IMR-90 (cell line): ENCODE measurements at regions not wholly inside any gene's neighbourhood (a gene's known extent, or its start where the extent isn't known, plus 50 kb on each side); places are given as distances from the start of the nearest gene placed in this dataset.

Experiments
- ATAC-seq: fragments of 200-7000 bp; cut with Tn5 transposase; 2 replicates; pipeline ENCODE4 v1.9.1; 2020; ENCODE audit warnings: low read depth, mild to moderate bottlenecking, moderate library complexity
- BruUV-seq: library from RNA; stranded (reverse); fragments of 400-500 nt; replicated peaks from 2 replicates; lab custom pipeline; 2021; lab: Mats Ljungman, UMichigan
- CTCF ChIA-PET: fragments of 300-600 bp; formaldehyde crosslinking; extraction: SDS; loops from one replicate; lab custom pipeline; 2021; ENCODE audit warnings: antibody characterized with exemption; lab: Yijun Ruan, JAX
- POLR2A ChIA-PET: fragments of 300-600 bp; sonication (Branson Sonifier 250); formaldehyde crosslinking; loops from one replicate; lab custom pipeline; 2022; ENCODE audit warnings: antibody characterized with exemption; ENCODE audit not compliant: unreplicated experiment; lab: Charles Lee
- DNase-seq: peaks from one replicate; pipeline ENCODE4 v3.0.0; 2013
- H2AFZ ChIP-seq: replicated peaks from 2 replicates; pipeline ENCODE3; 2013; ENCODE audit warnings: low read length, mild to moderate bottlenecking; ENCODE audit not compliant: poor library complexity
- H2AK5ac ChIP-seq: 2 replicates; pipeline ENCODE4 v1.6.1; 2013; ENCODE audit warnings: low read depth, low read length, inconsistent platforms
- H2AK9ac ChIP-seq: replicated peaks from 2 replicates; pipeline ENCODE3; 2013; ENCODE audit warnings: mild to moderate bottlenecking, low read depth, low read length, moderate library complexity; ENCODE audit not compliant: poor library complexity
- H2BK120ac ChIP-seq: 2 replicates; pipeline ENCODE4 v1.6.1; 2013; ENCODE audit warnings: low read depth, low read length, inconsistent platforms
- H2BK15ac ChIP-seq: 3 replicates; pipeline ENCODE4 v1.6.1; 2013; ENCODE audit warnings: low read depth, low read length, inconsistent platforms
- H2BK20ac ChIP-seq: 2 replicates; pipeline ENCODE4 v1.6.1; 2013; ENCODE audit warnings: low read depth, mild to moderate bottlenecking, inconsistent platforms, low read length, moderate library complexity
- H2BK5ac ChIP-seq: 2 replicates; pipeline ENCODE4 v1.6.1; 2013; ENCODE audit warnings: mild to moderate bottlenecking, low read depth, low read length, inconsistent platforms; ENCODE audit not compliant: poor library complexity, severe bottlenecking
- H3K14ac ChIP-seq: replicated peaks from 2 replicates; pipeline ENCODE4 v1.6.1; 2013; ENCODE audit warnings: low read depth, low read length, inconsistent platforms
- H3K18ac ChIP-seq: 2 replicates; pipeline ENCODE4 v1.6.1; 2013; ENCODE audit warnings: low read depth, low read length, control low read depth
- H3K23ac ChIP-seq: 2 replicates; pipeline ENCODE4 v1.6.1; 2013; ENCODE audit warnings: low read depth, low read length, inconsistent platforms
- H3K27ac ChIP-seq: 2 replicates; pipeline ENCODE4 v1.5.1; 2013; ENCODE audit warnings: mild to moderate bottlenecking, control low read depth, low read length; ENCODE audit not compliant: insufficient read depth
- H3K27me3 ChIP-seq: 2 replicates; pipeline ENCODE4 v1.6.1; 2013; ENCODE audit warnings: low read length; ENCODE audit not compliant: control insufficient read depth, insufficient read depth
- H3K36me3 ChIP-seq: 2 replicates; pipeline ENCODE4 v1.6.1; 2013; ENCODE audit warnings: low read length, mixed read lengths; ENCODE audit not compliant: control insufficient read depth, insufficient read depth
- H3K4ac ChIP-seq: 2 replicates; pipeline ENCODE4 v1.6.1; 2013; ENCODE audit warnings: low read depth, low read length, inconsistent platforms
- H3K4me1 ChIP-seq: 2 replicates; pipeline ENCODE4 v1.6.1; 2013; ENCODE audit warnings: low read length, mixed read lengths; ENCODE audit not compliant: control insufficient read depth, insufficient read depth
- H3K4me2 ChIP-seq: 2 replicates; pipeline ENCODE4 v1.6.1; 2013; ENCODE audit warnings: low read depth, mild to moderate bottlenecking, control low read depth, low read length, moderate library complexity
- H3K4me3 ChIP-seq: 2 replicates; pipeline ENCODE4 v1.5.1; 2013; ENCODE audit warnings: low read depth, mild to moderate bottlenecking, control low read depth, low read length, moderate library complexity; ENCODE audit not compliant: insufficient read depth
- H3K56ac ChIP-seq: 2 replicates; pipeline ENCODE4 v1.6.1; 2013; ENCODE audit warnings: low read length, inconsistent platforms; ENCODE audit not compliant: insufficient read depth; ENCODE audit errors: extremely low read depth
- H3K79me1 ChIP-seq, 2 experiments: 2 replicates each; pipeline ENCODE4 v1.6.1; 2013; ENCODE audit warnings: low read length in 2 of 2, inconsistent platforms in 1 of 2, low read depth in 1 of 2
- H3K9ac ChIP-seq: 2 replicates; pipeline ENCODE4 v1.6.1; 2013; ENCODE audit warnings: low read depth, low read length, control low read depth
- H3K9me1 ChIP-seq: 2 replicates; pipeline ENCODE4 v1.6.1; 2013; ENCODE audit warnings: low read length, inconsistent platforms; ENCODE audit not compliant: insufficient read depth
- H3K9me3 ChIP-seq: 2 replicates; pipeline ENCODE4 v1.6.1; 2013; ENCODE audit warnings: low read length; ENCODE audit not compliant: control insufficient read depth, insufficient read depth
- H4K20me1 ChIP-seq: 2 replicates; pipeline ENCODE4 v1.6.1; 2013; ENCODE audit warnings: low read length, inconsistent platforms; ENCODE audit not compliant: insufficient read depth
- H4K5ac ChIP-seq: 2 replicates; pipeline ENCODE4 v1.6.1; 2013; ENCODE audit warnings: mild to moderate bottlenecking, low read depth, low read length, control low read depth
- H4K8ac ChIP-seq, 2 experiments: 2 replicates each; pipeline ENCODE4 v1.6.1; 2013; ENCODE audit warnings: low read depth in 2 of 2, low read length in 2 of 2, control low read depth in 1 of 2, inconsistent platforms in 1 of 2
- H4K91ac ChIP-seq: 2 replicates; pipeline ENCODE4 v1.6.1; 2013; ENCODE audit warnings: low read depth, low read length, inconsistent platforms; ENCODE audit not compliant: insufficient read depth
- BHLHE40 ChIP-seq: fragments of 150-350 bp; IDR thresholded peaks from 2 replicates; pipeline ENCODE4 v1.6.1; 2016; ENCODE audit warnings: mild to moderate bottlenecking, low read depth, low read length
- CEBPB ChIP-seq: IDR thresholded peaks from 2 replicates; pipeline ENCODE4 v1.6.1; 2012; ENCODE audit warnings: low read depth, low read length, improper control_type of control experiment
- CHD1 ChIP-seq: IDR thresholded peaks from 2 replicates; pipeline ENCODE4 v1.6.1; 2012; ENCODE audit warnings: low read depth, low read length, improper control_type of control experiment
- FOS ChIP-seq: fragments of 150-350 bp; IDR thresholded peaks from 2 replicates; pipeline ENCODE4 v1.6.1; 2016; ENCODE audit warnings: low read depth, low read length
- MAZ ChIP-seq: IDR thresholded peaks from 2 replicates; pipeline ENCODE4 v1.6.1; 2012; ENCODE audit warnings: low read depth, mild to moderate bottlenecking, low read length, improper control_type of control experiment, moderate library complexity, borderline replicate concordance
- MXI1 ChIP-seq: IDR thresholded peaks from 2 replicates; pipeline ENCODE4 v1.6.1; 2012; ENCODE audit warnings: low read depth, mild to moderate bottlenecking, low read length, moderate library complexity, borderline replicate concordance
- POLR2A ChIP-seq: IDR thresholded peaks from 2 replicates; pipeline ENCODE4 v1.6.1; 2012; ENCODE audit warnings: mild to moderate bottlenecking, low read depth, low read length
- RAD21 ChIP-seq: IDR thresholded peaks from 2 replicates; pipeline ENCODE4 v1.6.1; 2012; ENCODE audit warnings: low read length, improper control_type of control experiment
- RFX5 ChIP-seq: IDR thresholded peaks from 2 replicates; pipeline ENCODE4 v1.8.0; 2012; ENCODE audit warnings: low read depth, mild to moderate bottlenecking, low read length, moderate library complexity
- SMC3 ChIP-seq: fragments of 150-350 bp; IDR thresholded peaks from 2 replicates; pipeline ENCODE4 v1.6.1; 2016; ENCODE audit warnings: low read depth, mild to moderate bottlenecking, antibody characterized with exemption, low read length, moderate library complexity
- WGBS, 2 experiments: methylation state at CpG; one replicate each; pipeline versions ENCODE4 v1.1.5 to v1.1.7; 2013; ENCODE audit warnings: missing lambda C conversion rate in 2 of 2; ENCODE audit not compliant: insufficient read length in 1 of 2; ENCODE audit errors: extremely low coverage in 2 of 2; 5-methylcytosine and 5-hydroxymethylcytosine counted together
- dilution Hi-C: fragments of 300-500 bp; cut with HindIII; formaldehyde crosslinking; loops from one replicate; pipeline ENCODE4 v1.14.3; 2018; ENCODE audit warnings: low sequenced_read_pairs; ENCODE audit not compliant: unreplicated experiment
- in situ Hi-C: fragments of 300-500 bp; cut with MboI; formaldehyde crosslinking; loops from 3 replicates; pipeline ENCODE4 v1.14.3; 2019; ENCODE audit warnings: low sequenced_read_pairs, inconsistent platforms, mixed read lengths
- intact Hi-C: fragments of 100-400 bp; cut with micrococcal nuclease; formaldehyde crosslinking; loops from 2 replicates; pipeline ENCODE4 v1.10.0; 2022
- TF ChIP-seq, protein P1 (sequence below): fragments of 150-350 bp; IDR thresholded peaks from 2 replicates; pipeline ENCODE4 v1.6.1; 2016; ENCODE audit warnings: low read depth, mild to moderate bottlenecking, low read length, moderate library complexity, borderline replicate concordance
- TF ChIP-seq, protein P2 (sequence below): fragments of 150-350 bp; IDR thresholded peaks from 2 replicates; pipeline ENCODE4 v1.6.1; 2017; ENCODE audit warnings: mild to moderate bottlenecking, antibody characterized with exemption, low read length, low read depth

DNA sequence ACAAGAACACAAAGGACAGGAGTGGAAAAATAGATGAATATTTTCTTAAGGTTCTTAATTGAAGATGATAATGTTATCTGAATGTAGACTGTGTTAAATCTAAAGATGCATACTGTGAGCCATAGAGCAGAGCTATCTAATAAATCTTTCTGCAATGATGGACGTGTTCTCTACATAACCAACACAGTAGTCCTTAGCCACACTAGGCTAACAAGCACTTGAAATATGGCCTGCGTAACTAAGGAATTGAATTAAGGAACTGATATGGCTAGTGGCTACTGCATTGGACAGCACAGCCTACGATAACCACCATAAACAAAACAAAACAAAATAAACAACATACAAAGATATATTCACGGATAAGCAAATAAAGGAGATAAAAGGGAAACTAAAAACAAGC, 181.3 kb downstream of the LYPLAL1 start:
- H4K8ac ChIP-seq = no peak overlapping the region
- H2BK120ac ChIP-seq = no peak overlapping the region
- no peak overlapping the region for H4K91ac ChIP-seq
- H3K23ac ChIP-seq = no peak overlapping the region
- DNase-seq (no peak), ATAC-seq (no peak)
- H3K18ac ChIP-seq = no peak overlapping the region
- H3K27ac ChIP-seq = no peak overlapping the region
- H2BK15ac ChIP-seq = no peak overlapping the region
- no peaks in the 10 kb centered on the region for H3K9me1 ChIP-seq
- no peaks in the 10 kb centered on the region for H3K4me1 ChIP-seq
- TF ChIP-seq CEBPB = no peak
- TF ChIP-seq, protein P1, sequence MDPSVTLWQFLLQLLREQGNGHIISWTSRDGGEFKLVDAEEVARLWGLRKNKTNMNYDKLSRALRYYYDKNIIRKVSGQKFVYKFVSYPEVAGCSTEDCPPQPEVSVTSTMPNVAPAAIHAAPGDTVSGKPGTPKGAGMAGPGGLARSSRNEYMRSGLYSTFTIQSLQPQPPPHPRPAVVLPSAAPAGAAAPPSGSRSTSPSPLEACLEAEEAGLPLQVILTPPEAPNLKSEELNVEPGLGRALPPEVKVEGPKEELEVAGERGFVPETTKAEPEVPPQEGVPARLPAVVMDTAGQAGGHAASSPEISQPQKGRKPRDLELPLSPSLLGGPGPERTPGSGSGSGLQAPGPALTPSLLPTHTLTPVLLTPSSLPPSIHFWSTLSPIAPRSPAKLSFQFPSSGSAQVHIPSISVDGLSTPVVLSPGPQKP = no peak
- TF ChIP-seq MAZ = no peak
- TF ChIP-seq CHD1 = no peak
- TF ChIP-seq, protein P2, sequence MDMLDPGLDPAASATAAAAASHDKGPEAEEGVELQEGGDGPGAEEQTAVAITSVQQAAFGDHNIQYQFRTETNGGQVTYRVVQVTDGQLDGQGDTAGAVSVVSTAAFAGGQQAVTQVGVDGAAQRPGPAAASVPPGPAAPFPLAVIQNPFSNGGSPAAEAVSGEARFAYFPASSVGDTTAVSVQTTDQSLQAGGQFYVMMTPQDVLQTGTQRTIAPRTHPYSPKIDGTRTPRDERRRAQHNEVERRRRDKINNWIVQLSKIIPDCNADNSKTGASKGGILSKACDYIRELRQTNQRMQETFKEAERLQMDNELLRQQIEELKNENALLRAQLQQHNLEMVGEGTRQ = no peak
- TF ChIP-seq SMC3 = no peak
- TF ChIP-seq FOS = no peak
- no peak for TF ChIP-seq RFX5
- TF ChIP-seq RAD21 = no peak
- TF ChIP-seq POLR2A = no peak
- no peak for TF ChIP-seq BHLHE40
- no peak for TF ChIP-seq MXI1
- intact Hi-C loops (no loop called here), in situ Hi-C loops (no loop called here), dilution Hi-C loops (no loop called here)
- H3K4ac ChIP-seq = no peak overlapping the region
- no CpG with 5 or more reads among the region's 4 CpGs for WGBS, 2 experiments
- H2BK20ac ChIP-seq = no peak overlapping the region
- H2BK5ac ChIP-seq = no peak overlapping the region
- H3K56ac ChIP-seq = no peak overlapping the region
- no peaks in the 10 kb centered on the region for H3K27me3 ChIP-seq
- H3K9me3 ChIP-seq = no peaks in the 10 kb centered on the region
- H3K4me3 ChIP-seq = no peak overlapping the region
- no peak overlapping the region for H2AK9ac ChIP-seq
- no peaks in the 10 kb centered on the region for H4K20me1 ChIP-seq
- no TSS peak for BruUV-seq
- H3K36me3 ChIP-seq = no peaks in the 10 kb centered on the region
- no peak overlapping the region for H3K9ac ChIP-seq
- no peak overlapping the region for H2AFZ ChIP-seq
- H3K14ac ChIP-seq = no peak overlapping the region
- no peak overlapping the region for H4K5ac ChIP-seq
- POLR2A ChIA-PET = interaction anchor here (0.5 kb wide), 1 partner anchor 13 kb away, joined by 4 read pairs; no protein-coding TSS in a partner anchor
- no peak overlapping the region for H3K4me2 ChIP-seq
- H3K79me1 ChIP-seq = no peaks in the 10 kb centered on the region
- H2AK5ac ChIP-seq = no peak overlapping the region
- CTCF ChIA-PET = interaction anchor here (1.0 kb wide), 1 partner anchor 19 kb away, joined by 3 read pairs; no protein-coding TSS in a partner anchor
